SK-N-SH (cell line): ENCODE measurements at regions not wholly inside any gene's neighbourhood (a gene's known extent, or its start where the extent isn't known, plus 50 kb on each side); places are given as distances from the start of the nearest gene placed in this dataset.

ENCODE experiments used
- CTCF ChIA-PET: fragments of 300-600, 350-600 bp; formaldehyde crosslinking; extraction: SDS; loops from one replicate; lab custom pipeline; 2021; lab: Yijun Ruan, JAX
- POLR2A ChIA-PET: fragments of 350-600 bp; sonication (Branson Sonifier 250); formaldehyde crosslinking; extraction: SDS; loops from one replicate; lab custom pipeline; 2020; ENCODE audit warnings: antibody characterized with exemption, inconsistent platforms; lab: Yijun Ruan, JAX
- DNase-seq: peaks from one replicate; pipeline ENCODE4 v3.0.0; 2012
- H2AFZ ChIP-seq: fragments of 200-600 bp; sonication (generic); 2 replicates; pipeline ENCODE4 v1.8.1; 2016; ENCODE audit warnings: antibody characterized with exemption, mild to moderate bottlenecking, low read depth
- H3F3A ChIP-seq: fragments of 200-600 bp; sonication (generic); replicated peaks from 2 replicates; pipeline ENCODE3; 2016; ENCODE audit warnings: antibody characterized with exemption, mild to moderate bottlenecking; ENCODE audit not compliant: insufficient read depth
- H3K27ac ChIP-seq, 2 experiments: fragments of 200-500 bp in 1 of 2; fragments of 200-600 bp in 1 of 2; sonication (Bioruptor generic) in 1 of 2; sonication (generic), shearing (Covaris generic) in 1 of 2; 2 replicates each; pipeline versions ENCODE4 v1.5.1 to v1.6.1; 2014 to 2016; ENCODE audit warnings: low read depth in 2 of 2, inconsistent platforms in 1 of 2, low read length in 1 of 2, mild to moderate bottlenecking in 1 of 2, mixed read lengths in 1 of 2
- H3K27me3 ChIP-seq: fragments of 200-600 bp; sonication (generic), shearing (Covaris generic); 2 replicates; pipeline ENCODE4 v1.6.1; 2016; ENCODE audit warnings: mixed run types; ENCODE audit not compliant: insufficient read depth
- H3K36me3 ChIP-seq, 2 experiments: fragments of 200-500 bp in 1 of 2; fragments of 200-600 bp in 1 of 2; sonication (Bioruptor generic) in 1 of 2; sonication (generic) in 1 of 2; replicated peaks in 1 of 2; 2 replicates each; pipeline versions ENCODE3 to v1.5.1; 2014 to 2016; ENCODE audit warnings: low read length in 1 of 2, mild to moderate bottlenecking in 1 of 2; ENCODE audit not compliant: insufficient read depth in 2 of 2, control insufficient read depth in 1 of 2
- H3K4me1 ChIP-seq, 2 experiments: fragments of 200-500 bp in 1 of 2; fragments of 200-600 bp in 1 of 2; sonication (Bioruptor generic) in 1 of 2; sonication (generic), shearing (Covaris generic) in 1 of 2; 2 replicates each; pipeline versions ENCODE4 v1.5.1 to v1.6.1; 2014 to 2016; ENCODE audit warnings: low read depth in 1 of 2, low read length in 1 of 2, mixed run types in 1 of 2; ENCODE audit not compliant: insufficient read depth in 2 of 2, control insufficient read depth in 1 of 2
- H3K4me2 ChIP-seq: fragments of 200-600 bp; sonication (generic), shearing (Covaris generic); 2 replicates; pipeline ENCODE4 v1.6.1; 2017; ENCODE audit warnings: mixed run types
- H3K4me3 ChIP-seq, 2 experiments: fragments of 200-500 bp in 1 of 2; fragments of 200-600 bp in 1 of 2; sonication (Bioruptor generic) in 1 of 2; sonication (generic), shearing (Covaris generic) in 1 of 2; 2 replicates each; pipeline versions ENCODE4 v1.5.1 to v1.8.1; 2014 to 2016; ENCODE audit warnings: low read depth in 2 of 2, inconsistent platforms in 1 of 2, low read length in 1 of 2, mild to moderate bottlenecking in 1 of 2, mixed read lengths in 1 of 2, moderate library complexity in 1 of 2
- H3K79me2 ChIP-seq: fragments of 200-600 bp; sonication (generic); 2 replicates; pipeline ENCODE4 v1.8.1; 2017; ENCODE audit warnings: mild to moderate bottlenecking; ENCODE audit not compliant: insufficient read depth
- H3K9ac ChIP-seq: fragments of 200-600 bp; sonication (generic); 2 replicates; pipeline ENCODE4 v1.6.1; 2017; ENCODE audit warnings: mixed run types
- H3K9me2 ChIP-seq: fragments of 200-600 bp; sonication (generic); 2 replicates; pipeline ENCODE4 v1.6.1; 2017; ENCODE audit warnings: mixed run types
- H3K9me3 ChIP-seq: fragments of 200-600 bp; sonication (generic); 2 replicates; pipeline ENCODE4 v1.6.1; 2017; ENCODE audit warnings: mixed run types, mild to moderate bottlenecking, moderate library complexity
- H4K20me1 ChIP-seq: fragments of 200-600 bp; sonication (generic); 2 replicates; pipeline ENCODE4 v1.6.1; 2017; ENCODE audit warnings: mild to moderate bottlenecking, mixed run types; ENCODE audit not compliant: insufficient read depth
- ELF1 ChIP-seq: IDR thresholded peaks from 2 replicates; pipeline ENCODE4 v1.4.0; 2012
- EP300 ChIP-seq, 2 experiments: IDR thresholded peaks; 2 replicates each; pipeline versions ENCODE4 v1.4.0 to v1.6.1; 2012; ENCODE audit warnings: borderline replicate concordance in 1 of 2, low read depth in 1 of 2, low read length in 1 of 2
- EZH2phosphoT487 ChIP-seq: fragments of 200-600 bp; sonication (generic); IDR thresholded peaks from 2 replicates; pipeline ENCODE4 v1.6.1; 2017; ENCODE audit warnings: low read depth, mixed run types, mild to moderate bottlenecking, antibody characterized with exemption, moderate library complexity, borderline replicate concordance
- FOXJ3 ChIP-seq: sonication (generic); formaldehyde crosslinking; IDR thresholded peaks from 2 replicates; pipeline ENCODE4 v1.5.1; 2020; ENCODE audit warnings: mild to moderate bottlenecking, missing genetic modification reagents
- FOXM1 ChIP-seq: IDR thresholded peaks from 2 replicates; pipeline ENCODE4 v1.4.0; 2012; ENCODE audit warnings: low read depth, mild to moderate bottlenecking
- GATA2 ChIP-seq: sonication (generic); formaldehyde crosslinking; IDR thresholded peaks from 2 replicates; pipeline ENCODE4 v1.5.0; 2020; ENCODE audit warnings: mild to moderate bottlenecking, missing genetic modification reagents
- MXI1 ChIP-seq: IDR thresholded peaks from 2 replicates; pipeline ENCODE4 v1.6.1; 2012; ENCODE audit warnings: mild to moderate bottlenecking, low read depth, low read length, improper control_type of control experiment
- NFIC ChIP-seq: IDR thresholded peaks from 2 replicates; pipeline ENCODE4 v1.4.0; 2012; ENCODE audit warnings: borderline replicate concordance
- POLR2AphosphoS5 ChIP-seq: IDR thresholded peaks from 2 replicates; pipeline ENCODE4 v1.6.1; 2012; ENCODE audit warnings: low read depth, low read length
- RCOR1 ChIP-seq: fragments of 150-350 bp; IDR thresholded peaks from 2 replicates; pipeline ENCODE4 v1.6.1; 2017; ENCODE audit warnings: antibody characterized with exemption, low read length
- TCF12 ChIP-seq: IDR thresholded peaks from 2 replicates; pipeline ENCODE4 v1.4.0; 2012
- TEAD4 ChIP-seq: IDR thresholded peaks from 2 replicates; pipeline ENCODE4 v1.4.0; 2012; ENCODE audit warnings: mild to moderate bottlenecking, borderline replicate concordance; ENCODE audit not compliant: insufficient read depth
- USF1 ChIP-seq: IDR thresholded peaks from 2 replicates; pipeline ENCODE4 v1.4.0; 2012; ENCODE audit warnings: low read depth, borderline replicate concordance
- WGBS: methylation state at CpG from one replicate; pipeline ENCODE4 v1.1.6; 2017; ENCODE audit warnings: low lambda C conversion rate; 5-methylcytosine and 5-hydroxymethylcytosine counted together
- TF ChIP-seq, protein P1 (sequence below): fragments of 150-350 bp; IDR thresholded peaks from 2 replicates; pipeline ENCODE4 v1.6.1; 2016; ENCODE audit warnings: mild to moderate bottlenecking, low read depth, low read length
- TF ChIP-seq, protein P2 (sequence below): IDR thresholded peaks from 2 replicates; pipeline ENCODE4 v1.4.0; 2012; ENCODE audit warnings: low read depth, borderline replicate concordance

DNA sequence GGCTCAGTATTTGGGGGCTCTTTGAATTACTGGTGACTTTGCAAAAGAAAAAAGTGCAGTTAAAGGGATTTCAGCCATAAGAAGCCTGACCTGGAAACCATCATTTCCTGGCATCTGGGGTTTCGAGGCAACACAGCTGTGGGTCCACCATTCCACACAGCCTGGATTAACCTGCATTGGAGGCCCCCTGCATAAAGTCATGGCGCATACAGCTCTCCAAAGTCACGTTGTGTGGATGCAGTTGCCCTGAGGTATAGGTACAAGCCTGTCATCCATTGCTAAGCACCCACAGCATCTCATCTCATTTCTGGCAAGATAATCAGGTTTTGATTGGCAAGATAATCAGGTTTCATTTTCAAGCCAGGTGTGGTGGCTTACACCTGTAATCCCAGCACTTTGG lies 54.5 kb upstream of the TAGAP start:
- Histone ChIP-seq H3K79me2 (no peaks in the 10 kb centered on the region), H2AFZ (no peak overlapping the region), H3K9me2 (no peaks in the 10 kb centered on the region), H3K9me3 (no peaks in the 10 kb centered on the region), H3K4me1 (peaks cover 0 to 4% of the 10 kb centered on the region in 2 experiments; a peak in 1 of 4 replicates), H3K9ac (no peak overlapping the region)
- POLR2A ChIA-PET = no interaction called here
- no peak for DNase-seq
- TF ChIP-seq, protein P1, sequence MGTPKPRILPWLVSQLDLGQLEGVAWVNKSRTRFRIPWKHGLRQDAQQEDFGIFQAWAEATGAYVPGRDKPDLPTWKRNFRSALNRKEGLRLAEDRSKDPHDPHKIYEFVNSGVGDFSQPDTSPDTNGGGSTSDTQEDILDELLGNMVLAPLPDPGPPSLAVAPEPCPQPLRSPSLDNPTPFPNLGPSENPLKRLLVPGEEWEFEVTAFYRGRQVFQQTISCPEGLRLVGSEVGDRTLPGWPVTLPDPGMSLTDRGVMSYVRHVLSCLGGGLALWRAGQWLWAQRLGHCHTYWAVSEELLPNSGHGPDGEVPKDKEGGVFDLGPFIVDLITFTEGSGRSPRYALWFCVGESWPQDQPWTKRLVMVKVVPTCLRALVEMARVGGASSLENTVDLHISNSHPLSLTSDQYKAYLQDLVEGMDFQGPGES = no peak
- TF ChIP-seq TCF12 = no peak
- no peak for TF ChIP-seq GATA2 (CRISPR knock-in tag)
- TF ChIP-seq RCOR1 = no peak
- TF ChIP-seq, protein P2, sequence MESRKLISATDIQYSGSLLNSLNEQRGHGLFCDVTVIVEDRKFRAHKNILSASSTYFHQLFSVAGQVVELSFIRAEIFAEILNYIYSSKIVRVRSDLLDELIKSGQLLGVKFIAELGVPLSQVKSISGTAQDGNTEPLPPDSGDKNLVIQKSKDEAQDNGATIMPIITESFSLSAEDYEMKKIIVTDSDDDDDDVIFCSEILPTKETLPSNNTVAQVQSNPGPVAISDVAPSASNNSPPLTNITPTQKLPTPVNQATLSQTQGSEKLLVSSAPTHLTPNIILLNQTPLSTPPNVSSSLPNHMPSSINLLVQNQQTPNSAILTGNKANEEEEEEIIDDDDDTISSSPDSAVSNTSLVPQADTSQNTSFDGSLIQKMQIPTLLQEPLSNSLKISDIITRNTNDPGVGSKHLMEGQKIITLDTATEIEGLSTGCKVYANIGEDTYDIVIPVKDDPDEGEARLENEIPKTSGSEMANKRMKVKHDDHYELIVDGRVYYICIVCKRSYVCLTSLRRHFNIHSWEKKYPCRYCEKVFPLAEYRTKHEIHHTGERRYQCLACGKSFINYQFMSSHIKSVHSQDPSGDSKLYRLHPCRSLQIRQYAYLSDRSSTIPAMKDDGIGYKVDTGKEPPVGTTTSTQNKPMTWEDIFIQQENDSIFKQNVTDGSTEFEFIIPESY = no peak
- TF ChIP-seq FOXM1 = no peak
- TF ChIP-seq, all 33 proteins: peak for 0
- 17% methylated on average over 3 of the region's 3 CpGs for WGBS
- H3K4me2 ChIP-seq = no peak overlapping the region
- H3K27me3 ChIP-seq = peaks cover 5% of the 10 kb centered on the region; the same call in 1 of the 2 replicates
- no peak overlapping the region for H3K27ac ChIP-seq
- no peaks in the 10 kb centered on the region for H3F3A ChIP-seq
- H3K36me3 ChIP-seq = no peaks in the 10 kb centered on the region
- CTCF ChIA-PET = interaction anchor here (0.9 kb wide), 1 partner anchor 55 kb away, joined by 3 read pairs; no protein-coding TSS in a partner anchor
- no peak overlapping the region for H3K4me3 ChIP-seq
- no peaks in the 10 kb centered on the region for H4K20me1 ChIP-seq

- no peak for DNase-seq
- CTCF ChIA-PET = interaction anchor here (0.9 to 1.0 kb wide), 2 partner anchors 55 to 56 kb away, joined by 3 read pairs; no protein-coding TSS in a partner anchor
Observed at GRCh38 chr6:159098636-159099106, 53.9 kb upstream of the TAGAP start.

More at GRCh38 chr6:159098636-159099106, 53.9 kb upstream of the TAGAP start:
- H3K9me3 ChIP-seq = no peaks in the 10 kb centered on the region
- no peaks in the 10 kb centered on the region for H3K9me2 ChIP-seq
- H3K4me1 ChIP-seq = peaks cover 0 to under 1% of the 10 kb centered on the region in 2 experiments; a peak in 1 of 4 replicates
- H3K9ac ChIP-seq = no peak overlapping the region
- peaks cover 5% of the 10 kb centered on the region; the same call in 1 of the 2 replicates for H3K27me3 ChIP-seq
- WGBS = 69% methylated on average over 14 of the region's 14 CpGs
- no peaks in the 10 kb centered on the region for H4K20me1 ChIP-seq
- POLR2A ChIA-PET = no interaction called here
- no peak overlapping the region for H3K27ac ChIP-seq
- no peaks in the 10 kb centered on the region for H3K36me3 ChIP-seq
- no peak overlapping the region for H3K4me3 ChIP-seq
- no peak overlapping the region for H2AFZ ChIP-seq
- H3K79me2 ChIP-seq = no peaks in the 10 kb centered on the region
- no peak overlapping the region for H3K4me2 ChIP-seq
- TF ChIP-seq POLR2AphosphoS5 (no peak), EP300 (IDR thresholded peaks at IDR 0.05; ENCODE audit: borderline replicate concordance in 1 of 2, low read depth in 1 of 2, low read length in 1 of 2) (no peak), NFIC (no peak), USF1 (no peak), ELF1 (no peak), TCF12 (no peak), EZH2phosphoT487 (no peak), MXI1 (no peak), FOXJ3 (CRISPR knock-in tag) (no peak), TEAD4 (no peak), RCOR1 (no peak)
- no peaks in the 10 kb centered on the region for H3F3A ChIP-seq
